IMR-90 (cell line): ENCODE measurements at regions not wholly inside any gene's neighbourhood (a gene's known extent, or its start where the extent isn't known, plus 50 kb on each side); places are given as distances from the start of the nearest gene placed in this dataset.

ENCODE experiments used
- ATAC-seq: fragments of 200-7000 bp; cut with Tn5 transposase; 2 replicates; pipeline ENCODE4 v1.9.1; 2020; ENCODE audit warnings: low read depth, mild to moderate bottlenecking, moderate library complexity
- BruUV-seq: library from RNA; stranded (reverse); fragments of 400-500 nt; replicated peaks from 2 replicates; lab custom pipeline; 2021; lab: Mats Ljungman, UMichigan
- CTCF ChIA-PET: fragments of 300-600 bp; formaldehyde crosslinking; extraction: SDS; loops from one replicate; lab custom pipeline; 2021; ENCODE audit warnings: antibody characterized with exemption; lab: Yijun Ruan, JAX
- POLR2A ChIA-PET: fragments of 300-600 bp; sonication (Branson Sonifier 250); formaldehyde crosslinking; loops from one replicate; lab custom pipeline; 2022; ENCODE audit warnings: antibody characterized with exemption; ENCODE audit not compliant: unreplicated experiment; lab: Charles Lee
- DNase-seq: peaks from one replicate; pipeline ENCODE4 v3.0.0; 2013
- H2AFZ ChIP-seq: replicated peaks from 2 replicates; pipeline ENCODE3; 2013; ENCODE audit warnings: low read length, mild to moderate bottlenecking; ENCODE audit not compliant: poor library complexity
- H2AK5ac ChIP-seq: 2 replicates; pipeline ENCODE4 v1.6.1; 2013; ENCODE audit warnings: low read depth, low read length, inconsistent platforms
- H2AK9ac ChIP-seq: replicated peaks from 2 replicates; pipeline ENCODE3; 2013; ENCODE audit warnings: mild to moderate bottlenecking, low read depth, low read length, moderate library complexity; ENCODE audit not compliant: poor library complexity
- H2BK120ac ChIP-seq: 2 replicates; pipeline ENCODE4 v1.6.1; 2013; ENCODE audit warnings: low read depth, low read length, inconsistent platforms
- H2BK15ac ChIP-seq: 3 replicates; pipeline ENCODE4 v1.6.1; 2013; ENCODE audit warnings: low read depth, low read length, inconsistent platforms
- H2BK20ac ChIP-seq: 2 replicates; pipeline ENCODE4 v1.6.1; 2013; ENCODE audit warnings: low read depth, mild to moderate bottlenecking, inconsistent platforms, low read length, moderate library complexity
- H2BK5ac ChIP-seq: 2 replicates; pipeline ENCODE4 v1.6.1; 2013; ENCODE audit warnings: mild to moderate bottlenecking, low read depth, low read length, inconsistent platforms; ENCODE audit not compliant: poor library complexity, severe bottlenecking
- H3K14ac ChIP-seq: replicated peaks from 2 replicates; pipeline ENCODE4 v1.6.1; 2013; ENCODE audit warnings: low read depth, low read length, inconsistent platforms
- H3K18ac ChIP-seq: 2 replicates; pipeline ENCODE4 v1.6.1; 2013; ENCODE audit warnings: low read depth, low read length, control low read depth
- H3K23ac ChIP-seq: 2 replicates; pipeline ENCODE4 v1.6.1; 2013; ENCODE audit warnings: low read depth, low read length, inconsistent platforms
- H3K27ac ChIP-seq: 2 replicates; pipeline ENCODE4 v1.5.1; 2013; ENCODE audit warnings: mild to moderate bottlenecking, control low read depth, low read length; ENCODE audit not compliant: insufficient read depth
- H3K27me3 ChIP-seq: 2 replicates; pipeline ENCODE4 v1.6.1; 2013; ENCODE audit warnings: low read length; ENCODE audit not compliant: control insufficient read depth, insufficient read depth
- H3K36me3 ChIP-seq: 2 replicates; pipeline ENCODE4 v1.6.1; 2013; ENCODE audit warnings: low read length, mixed read lengths; ENCODE audit not compliant: control insufficient read depth, insufficient read depth
- H3K4ac ChIP-seq: 2 replicates; pipeline ENCODE4 v1.6.1; 2013; ENCODE audit warnings: low read depth, low read length, inconsistent platforms
- H3K4me1 ChIP-seq: 2 replicates; pipeline ENCODE4 v1.6.1; 2013; ENCODE audit warnings: low read length, mixed read lengths; ENCODE audit not compliant: control insufficient read depth, insufficient read depth
- H3K4me2 ChIP-seq: 2 replicates; pipeline ENCODE4 v1.6.1; 2013; ENCODE audit warnings: low read depth, mild to moderate bottlenecking, control low read depth, low read length, moderate library complexity
- H3K4me3 ChIP-seq: 2 replicates; pipeline ENCODE4 v1.5.1; 2013; ENCODE audit warnings: low read depth, mild to moderate bottlenecking, control low read depth, low read length, moderate library complexity; ENCODE audit not compliant: insufficient read depth
- H3K56ac ChIP-seq: 2 replicates; pipeline ENCODE4 v1.6.1; 2013; ENCODE audit warnings: low read length, inconsistent platforms; ENCODE audit not compliant: insufficient read depth; ENCODE audit errors: extremely low read depth
- H3K79me1 ChIP-seq, 2 experiments: 2 replicates each; pipeline ENCODE4 v1.6.1; 2013; ENCODE audit warnings: low read length in 2 of 2, inconsistent platforms in 1 of 2, low read depth in 1 of 2
- H3K9ac ChIP-seq: 2 replicates; pipeline ENCODE4 v1.6.1; 2013; ENCODE audit warnings: low read depth, low read length, control low read depth
- H3K9me1 ChIP-seq: 2 replicates; pipeline ENCODE4 v1.6.1; 2013; ENCODE audit warnings: low read length, inconsistent platforms; ENCODE audit not compliant: insufficient read depth
- H3K9me3 ChIP-seq: 2 replicates; pipeline ENCODE4 v1.6.1; 2013; ENCODE audit warnings: low read length; ENCODE audit not compliant: control insufficient read depth, insufficient read depth
- H4K20me1 ChIP-seq: 2 replicates; pipeline ENCODE4 v1.6.1; 2013; ENCODE audit warnings: low read length, inconsistent platforms; ENCODE audit not compliant: insufficient read depth
- H4K5ac ChIP-seq: 2 replicates; pipeline ENCODE4 v1.6.1; 2013; ENCODE audit warnings: mild to moderate bottlenecking, low read depth, low read length, control low read depth
- H4K8ac ChIP-seq, 2 experiments: 2 replicates each; pipeline ENCODE4 v1.6.1; 2013; ENCODE audit warnings: low read depth in 2 of 2, low read length in 2 of 2, control low read depth in 1 of 2, inconsistent platforms in 1 of 2
- H4K91ac ChIP-seq: 2 replicates; pipeline ENCODE4 v1.6.1; 2013; ENCODE audit warnings: low read depth, low read length, inconsistent platforms; ENCODE audit not compliant: insufficient read depth
- CEBPB ChIP-seq: IDR thresholded peaks from 2 replicates; pipeline ENCODE4 v1.6.1; 2012; ENCODE audit warnings: low read depth, low read length, improper control_type of control experiment
- CHD1 ChIP-seq: IDR thresholded peaks from 2 replicates; pipeline ENCODE4 v1.6.1; 2012; ENCODE audit warnings: low read depth, low read length, improper control_type of control experiment
- FOS ChIP-seq: fragments of 150-350 bp; IDR thresholded peaks from 2 replicates; pipeline ENCODE4 v1.6.1; 2016; ENCODE audit warnings: low read depth, low read length
- MXI1 ChIP-seq: IDR thresholded peaks from 2 replicates; pipeline ENCODE4 v1.6.1; 2012; ENCODE audit warnings: low read depth, mild to moderate bottlenecking, low read length, moderate library complexity, borderline replicate concordance
- NFE2L2 ChIP-seq: fragments of 150-350 bp; IDR thresholded peaks from 2 replicates; pipeline ENCODE4 v1.6.1; 2016; ENCODE audit warnings: low read depth, mild to moderate bottlenecking, low read length
- USF2 ChIP-seq: fragments of 150-350 bp; IDR thresholded peaks from 2 replicates; pipeline ENCODE4 v1.6.1; 2017; ENCODE audit warnings: mild to moderate bottlenecking, antibody characterized with exemption, low read length, low read depth
- WGBS, 2 experiments: methylation state at CpG; one replicate each; pipeline versions ENCODE4 v1.1.5 to v1.1.7; 2013; ENCODE audit warnings: missing lambda C conversion rate in 2 of 2; ENCODE audit not compliant: insufficient read length in 1 of 2; ENCODE audit errors: extremely low coverage in 2 of 2; 5-methylcytosine and 5-hydroxymethylcytosine counted together
- dilution Hi-C: fragments of 300-500 bp; cut with HindIII; formaldehyde crosslinking; loops from one replicate; pipeline ENCODE4 v1.14.3; 2018; ENCODE audit warnings: low sequenced_read_pairs; ENCODE audit not compliant: unreplicated experiment
- in situ Hi-C: fragments of 300-500 bp; cut with MboI; formaldehyde crosslinking; loops from 3 replicates; pipeline ENCODE4 v1.14.3; 2019; ENCODE audit warnings: low sequenced_read_pairs, inconsistent platforms, mixed read lengths
- intact Hi-C: fragments of 100-400 bp; cut with micrococcal nuclease; formaldehyde crosslinking; loops from 2 replicates; pipeline ENCODE4 v1.10.0; 2022

GRCh38 chr1:59124166-59124565, 172.7 kb upstream of the FGGY start:
- CTCF ChIA-PET = no interaction called here

More at GRCh38 chr1:59124166-59124565, 172.7 kb upstream of the FGGY start:
- no peak overlapping the region for H2AFZ ChIP-seq
- H4K91ac ChIP-seq = no peak overlapping the region
- no peak overlapping the region for H2BK5ac ChIP-seq
- H3K79me1 ChIP-seq = no peaks in the 10 kb centered on the region
- H2BK15ac ChIP-seq = peak overlapping the region; percentile 55; the same call in 1 of the 3 replicates
- H3K18ac ChIP-seq = no peak overlapping the region
- H3K9ac ChIP-seq = no peak overlapping the region
- no peak overlapping the region for H3K23ac ChIP-seq
- H4K20me1 ChIP-seq = no peaks in the 10 kb centered on the region
- ATAC-seq (no peak), DNase-seq (peak; percentile 61)
- H2AK9ac ChIP-seq = no peak overlapping the region
- TF ChIP-seq CHD1 = no peak
- TF ChIP-seq FOS = peak; percentile 51; the same call in 1 of the 2 replicates
- peak; percentile 87 for TF ChIP-seq CEBPB
- TF ChIP-seq USF2 = no peak
- no peak for TF ChIP-seq NFE2L2
- no peak for TF ChIP-seq MXI1
- intact Hi-C loops (no loop called here), in situ Hi-C loops (no loop called here), dilution Hi-C loops (no loop called here)
- peaks cover 11% of the 10 kb centered on the region for H3K4me1 ChIP-seq
- no peak overlapping the region for H3K14ac ChIP-seq
- H2BK120ac ChIP-seq = no peak overlapping the region
- peak overlapping the region; percentile 7; the same call in 1 of the 2 replicates for H2BK20ac ChIP-seq
- BruUV-seq = no TSS peak
- H3K27ac ChIP-seq = no peak overlapping the region
- H2AK5ac ChIP-seq = no peak overlapping the region
- H3K9me3 ChIP-seq = no peaks in the 10 kb centered on the region
- no peak overlapping the region for H3K56ac ChIP-seq
- no peaks in the 10 kb centered on the region for H3K27me3 ChIP-seq
- POLR2A ChIA-PET = no interaction called here
- no peak overlapping the region for H3K4me2 ChIP-seq
- no peak overlapping the region for H4K8ac ChIP-seq
- no peaks in the 10 kb centered on the region for H3K36me3 ChIP-seq
- no peak overlapping the region for H3K4me3 ChIP-seq
- H3K9me1 ChIP-seq = peaks cover 11% of the 10 kb centered on the region
- 0 out of 2 replicates have a peak overlapping the region, but pooled peaks have one; percentile 22 for H4K5ac ChIP-seq
- H3K4ac ChIP-seq = no peak overlapping the region
- WGBS, 2 experiments = no CpG with 5 or more reads among the region's 2 CpGs
